ENCODE measurements at regions not wholly inside any gene's neighbourhood (a gene's known extent, or its start where the extent isn't known, plus 50 kb on each side); places are given as distances from the start of the nearest gene placed in this dataset.

DNA sequence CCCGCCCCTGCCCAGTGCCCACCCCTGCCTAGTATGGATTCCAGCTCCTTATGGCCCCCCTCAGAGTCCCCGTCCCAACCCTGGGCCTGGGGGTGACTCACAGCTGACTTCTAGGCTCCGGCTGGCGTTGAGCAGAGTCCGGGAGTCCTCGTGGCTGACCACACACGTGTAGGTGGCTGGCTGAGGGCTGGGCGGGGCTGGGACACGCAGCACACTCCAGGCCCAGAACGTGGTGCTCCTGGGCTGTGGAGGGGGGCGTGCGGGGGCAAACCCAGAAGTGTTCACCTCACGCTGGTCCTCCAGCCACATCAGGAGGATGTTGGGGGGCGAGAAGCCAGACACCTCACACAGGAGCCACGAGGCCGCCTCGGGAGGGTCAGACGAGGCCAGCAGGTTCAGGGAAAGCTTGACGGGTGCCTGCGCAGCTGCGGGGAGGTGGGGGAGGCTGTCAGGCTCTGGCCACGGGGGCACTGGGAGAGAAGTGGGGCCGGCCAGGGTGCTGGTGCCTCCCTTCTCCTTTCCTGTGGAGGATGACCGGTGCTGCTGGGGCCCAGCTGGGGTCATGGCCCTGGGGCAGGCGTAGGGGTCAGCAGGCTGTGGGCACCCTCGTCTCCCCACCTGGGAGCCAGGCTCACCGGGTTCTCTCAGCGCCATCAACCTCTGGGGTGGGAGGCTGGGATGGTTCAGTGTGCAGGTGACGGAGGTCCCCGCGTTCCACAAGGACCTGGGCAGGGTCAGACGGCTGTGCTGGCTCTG, 314.1 kb downstream of the TMEM121 start:
- TF ChIP-seq, protein P1, sequence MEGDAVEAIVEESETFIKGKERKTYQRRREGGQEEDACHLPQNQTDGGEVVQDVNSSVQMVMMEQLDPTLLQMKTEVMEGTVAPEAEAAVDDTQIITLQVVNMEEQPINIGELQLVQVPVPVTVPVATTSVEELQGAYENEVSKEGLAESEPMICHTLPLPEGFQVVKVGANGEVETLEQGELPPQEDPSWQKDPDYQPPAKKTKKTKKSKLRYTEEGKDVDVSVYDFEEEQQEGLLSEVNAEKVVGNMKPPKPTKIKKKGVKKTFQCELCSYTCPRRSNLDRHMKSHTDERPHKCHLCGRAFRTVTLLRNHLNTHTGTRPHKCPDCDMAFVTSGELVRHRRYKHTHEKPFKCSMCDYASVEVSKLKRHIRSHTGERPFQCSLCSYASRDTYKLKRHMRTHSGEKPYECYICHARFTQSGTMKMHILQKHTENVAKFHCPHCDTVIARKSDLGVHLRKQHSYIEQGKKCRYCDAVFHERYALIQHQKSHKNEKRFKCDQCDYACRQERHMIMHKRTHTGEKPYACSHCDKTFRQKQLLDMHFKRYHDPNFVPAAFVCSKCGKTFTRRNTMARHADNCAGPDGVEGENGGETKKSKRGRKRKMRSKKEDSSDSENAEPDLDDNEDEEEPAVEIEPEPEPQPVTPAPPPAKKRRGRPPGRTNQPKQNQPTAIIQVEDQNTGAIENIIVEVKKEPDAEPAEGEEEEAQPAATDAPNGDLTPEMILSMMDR (IDR thresholded peaks at IDR 0.05): no peak
- ATAC-seq (ENCODE audit: insufficient number of reproducible peaks, low FRiP score, low read depth) (no peak), DNase-seq (ENCODE audit: low spot score) (no peak)
- Histone ChIP-seq H3K4me1 (ENCODE audit: control insufficient read depth in 1 of 2, low read depth in 2 of 2) (no peaks in the 10 kb centered on the region), H3K27ac (no peak overlapping the region), H3K27me3 (replicated peaks; ENCODE audit: insufficient read depth) (no peaks in the 10 kb centered on the region), H3K9me3 (no peaks in the 10 kb centered on the region), H3K4me3 (no peak overlapping the region), H3K36me3 (no peaks in the 10 kb centered on the region)

DNA sequence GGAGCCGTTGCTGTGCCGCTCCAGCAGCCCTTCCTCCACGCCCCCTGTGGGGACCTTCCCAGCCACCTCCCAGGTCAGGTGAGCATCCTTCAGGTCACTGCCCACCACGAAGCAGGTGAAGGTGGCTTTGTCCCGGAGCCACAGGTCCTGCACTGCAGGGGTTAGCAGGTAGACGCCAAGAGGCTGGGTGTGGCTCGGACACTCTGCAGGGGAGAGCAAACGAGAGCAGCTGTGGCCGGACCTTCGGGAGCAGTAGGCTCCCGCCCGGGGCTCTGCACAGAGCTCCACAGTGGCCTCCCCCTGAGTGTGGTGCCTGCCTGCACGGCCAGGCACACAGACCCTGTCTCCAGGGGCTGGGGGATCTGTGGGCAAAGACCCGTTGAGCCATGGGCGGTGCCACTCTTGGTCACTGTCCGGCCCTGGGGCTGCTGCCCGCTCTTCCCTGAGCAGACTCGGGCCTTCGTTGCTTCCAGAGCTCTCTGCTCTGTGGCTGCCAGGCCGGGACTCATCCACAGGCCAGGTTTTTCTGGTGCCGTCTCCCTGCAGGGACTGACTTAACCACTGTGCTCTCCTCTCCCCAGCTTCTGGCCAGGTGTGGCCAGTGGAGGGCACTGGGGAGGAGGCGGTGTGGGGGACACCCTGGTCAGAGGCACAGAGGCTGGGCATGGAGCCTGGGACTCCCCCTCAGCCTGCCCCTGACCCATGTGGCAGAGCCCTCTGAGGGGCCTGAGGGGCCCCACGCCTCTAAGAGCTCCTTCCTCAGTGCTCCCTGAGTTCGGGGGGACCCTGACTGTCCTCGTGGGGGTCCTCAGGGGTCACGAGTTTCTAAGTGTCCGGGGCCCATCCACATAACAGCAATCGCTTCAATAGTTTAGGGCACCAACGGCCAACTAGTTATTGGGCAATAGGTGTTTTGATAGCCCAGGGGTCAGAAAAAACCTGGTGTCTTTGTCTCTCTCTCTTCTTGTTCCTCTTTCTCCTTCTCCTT, 314.9 kb downstream of the TMEM121 start:
- Histone ChIP-seq H3K4me3 (no peak overlapping the region), H3K4me1 (ENCODE audit: control insufficient read depth in 1 of 2, low read depth in 2 of 2) (no peaks in the 10 kb centered on the region), H3K9me3 (no peaks in the 10 kb centered on the region), H3K36me3 (no peaks in the 10 kb centered on the region), H3K27me3 (replicated peaks; ENCODE audit: insufficient read depth) (no peaks in the 10 kb centered on the region), H3K27ac (no peak overlapping the region)
- ATAC-seq (ENCODE audit: insufficient number of reproducible peaks, low FRiP score, low read depth) (no peak), DNase-seq (ENCODE audit: low spot score) (no peak)
- TF ChIP-seq, protein P1 (IDR thresholded peaks at IDR 0.05): no peak

DNA sequence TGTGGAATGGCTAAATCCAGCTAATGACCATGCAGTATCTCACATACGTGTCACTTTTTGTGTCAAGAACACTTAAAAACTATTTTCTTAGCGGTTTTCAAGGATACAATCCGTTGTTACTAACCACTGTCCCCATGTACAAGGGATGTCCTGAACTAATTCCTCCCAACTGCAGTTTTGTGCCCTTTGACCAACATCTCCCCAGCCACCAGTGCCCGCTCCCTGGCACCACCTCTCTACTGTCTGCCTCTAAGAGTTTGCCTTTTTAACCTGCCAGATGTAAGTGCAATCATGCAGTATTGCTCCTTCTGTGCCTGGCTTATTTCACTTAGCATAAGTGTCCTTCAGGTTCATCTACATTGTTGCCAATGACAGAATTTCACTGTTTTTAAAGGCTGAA, 315.7 kb downstream of the TMEM121 start:
- ATAC-seq (ENCODE audit: insufficient number of reproducible peaks, low FRiP score, low read depth) (no peak), DNase-seq (ENCODE audit: low spot score) (no peak)
- Histone ChIP-seq H3K9me3 (no peaks in the 10 kb centered on the region), H3K27ac (no peak overlapping the region), H3K4me3 (no peak overlapping the region), H3K4me1 (ENCODE audit: control insufficient read depth in 1 of 2, low read depth in 2 of 2) (no peaks in the 10 kb centered on the region), H3K27me3 (replicated peaks; ENCODE audit: insufficient read depth) (no peaks in the 10 kb centered on the region), H3K36me3 (no peaks in the 10 kb centered on the region)
- TF ChIP-seq, protein P1 (IDR thresholded peaks at IDR 0.05): no peak

DNA sequence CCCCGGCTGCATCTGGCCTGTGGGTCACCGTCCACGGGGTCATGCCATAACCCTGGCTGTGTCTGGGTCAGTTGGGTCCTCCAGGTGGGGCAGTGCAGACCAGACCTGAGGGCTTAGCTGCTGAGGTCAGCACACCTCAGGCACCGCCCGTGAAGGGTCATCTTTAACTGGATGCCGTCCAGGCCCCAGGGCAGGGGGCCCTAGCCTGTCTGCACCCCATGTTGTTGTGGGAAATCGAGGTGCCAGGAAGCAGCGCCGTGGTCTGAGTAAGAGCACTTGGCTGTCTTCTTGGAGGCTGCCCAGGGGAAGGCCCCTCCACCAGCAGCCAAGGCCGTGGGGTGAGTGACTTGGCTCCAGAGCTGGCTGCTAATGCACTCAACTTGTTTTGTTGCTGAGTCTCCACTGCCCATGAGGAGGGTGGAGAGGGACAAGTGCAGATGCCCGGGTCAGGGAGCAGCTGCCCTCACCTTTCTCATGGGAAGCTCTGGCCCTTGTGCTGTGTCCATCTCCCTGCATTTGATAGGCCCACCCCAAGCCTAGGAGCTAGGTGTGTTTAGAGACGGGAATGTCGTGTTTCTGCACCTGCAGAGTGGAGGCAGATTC, 317.2 kb downstream of the TMEM121 start:
- Histone ChIP-seq H3K27me3 (replicated peaks; ENCODE audit: insufficient read depth) (no peaks in the 10 kb centered on the region), H3K36me3 (no peaks in the 10 kb centered on the region), H3K4me1 (ENCODE audit: control insufficient read depth in 1 of 2, low read depth in 2 of 2) (no peaks in the 10 kb centered on the region), H3K9me3 (no peaks in the 10 kb centered on the region), H3K4me3 (no peak overlapping the region), H3K27ac (no peak overlapping the region)
- DNase-seq (ENCODE audit: low spot score) (no peak), ATAC-seq (ENCODE audit: insufficient number of reproducible peaks, low FRiP score, low read depth) (no peak)
- TF ChIP-seq, protein P1 (IDR thresholded peaks at IDR 0.05): no peak
